SJSA1 (cell line): ENCODE measurements at regions not wholly inside any gene's neighbourhood (a gene's known extent, or its start where the extent isn't known, plus 50 kb on each side); places are given as distances from the start of the nearest gene placed in this dataset.

Experiments
- DNase-seq, 2 experiments: peaks; one replicate each; pipeline ENCODE4 v3.0.0-alpha.2; 2015 to 2020; ENCODE audit warnings: low spot score in 2 of 2, low read depth in 1 of 2
- H3K27ac ChIP-seq: fragments of 250-450 bp; sonication (Bioruptor Pico); 2 replicates; pipeline ENCODE4 v1.5.1; 2020; ENCODE audit warnings: mild to moderate bottlenecking, moderate library complexity
- H3K27me3 ChIP-seq: fragments of 250-450 bp; sonication (Bioruptor Pico); replicated peaks from 2 replicates; pipeline ENCODE4 v1.5.1; 2020; ENCODE audit warnings: mild to moderate bottlenecking, moderate library complexity
- H3K36me3 ChIP-seq: fragments of 250-450 bp; sonication (Bioruptor Pico); 2 replicates; pipeline ENCODE4 v1.5.1; 2020; ENCODE audit warnings: mild to moderate bottlenecking
- H3K4me1 ChIP-seq: fragments of 250-450 bp; sonication (Bioruptor Pico); replicated peaks from 2 replicates; pipeline ENCODE4 v1.6.1; 2021; ENCODE audit warnings: mild to moderate bottlenecking
- H3K4me3 ChIP-seq: fragments of 250-450 bp; sonication (Bioruptor Pico); 2 replicates; pipeline ENCODE4 v1.5.1; 2020; ENCODE audit warnings: mild to moderate bottlenecking
- H3K9me3 ChIP-seq: fragments of 250-450 bp; sonication (Bioruptor Pico); replicated peaks from 2 replicates; pipeline ENCODE4 v1.5.1; 2020; ENCODE audit warnings: mild to moderate bottlenecking

DNA sequence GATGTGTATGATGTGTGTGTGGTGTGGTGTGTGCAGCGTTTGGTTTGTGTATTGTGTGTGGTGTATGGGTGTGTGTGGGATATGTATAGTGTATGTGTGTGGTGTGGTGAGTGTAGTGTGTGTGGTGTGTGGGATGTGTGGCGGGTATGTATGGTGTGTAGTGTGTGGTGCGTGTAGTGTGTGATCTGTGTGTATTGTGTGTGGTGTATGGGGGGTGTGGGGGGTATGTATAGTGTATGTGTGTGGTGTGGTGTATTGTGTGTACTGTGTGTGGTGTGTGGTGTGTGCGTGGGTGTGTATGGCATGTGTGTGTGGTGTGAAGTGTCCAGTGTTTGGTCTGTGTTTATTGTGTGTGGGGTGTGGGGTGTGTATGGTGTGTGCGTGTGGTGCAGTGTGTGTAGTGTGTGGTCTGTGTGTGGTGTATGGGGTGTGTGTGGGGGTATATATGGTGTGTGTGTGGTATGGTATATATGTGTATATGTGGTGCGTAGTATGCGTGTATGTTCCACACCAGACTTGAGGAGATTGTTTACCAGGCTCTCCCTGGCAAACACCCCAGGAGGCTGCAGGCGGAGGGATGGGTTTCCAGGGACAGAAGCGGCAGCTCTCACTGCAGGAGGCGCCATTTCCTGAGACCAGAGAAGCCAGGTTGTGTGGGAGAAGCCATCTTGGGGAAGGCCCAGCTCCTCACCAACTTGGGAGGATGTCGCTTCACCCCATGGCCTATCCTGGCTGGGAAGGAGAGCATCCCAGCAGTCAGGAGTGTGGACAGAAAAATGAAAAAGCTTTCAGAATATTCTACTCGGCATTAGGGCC is 138.1 kb downstream of the NXNL2 start:
- Histone ChIP-seq H3K27ac (no peak overlapping the region), H3K4me1 (no peaks in the 10 kb centered on the region), H3K4me3 (no peak overlapping the region), H3K9me3 (no peaks in the 10 kb centered on the region; the same call in 1 of the 2 replicates), H3K36me3 (no peaks in the 10 kb centered on the region), H3K27me3 (no peaks in the 10 kb centered on the region)
- no peak for DNase-seq

- no peak for DNase-seq
- Histone ChIP-seq H3K36me3 (no peaks in the 10 kb centered on the region), H3K27ac (no peak overlapping the region), H3K27me3 (no peaks in the 10 kb centered on the region), H3K4me1 (no peaks in the 10 kb centered on the region), H3K4me3 (no peak overlapping the region), H3K9me3 (no peaks in the 10 kb centered on the region; the same call in 1 of the 2 replicates)
Observed at GRCh38 chr9:88673886-88674285, 138.9 kb downstream of the NXNL2 start.

GRCh38 chr9:88676644-88677043 is 141.7 kb downstream of the NXNL2 start:
- Histone ChIP-seq H3K4me1 (no peaks in the 10 kb centered on the region), H3K36me3 (no peaks in the 10 kb centered on the region), H3K27ac (no peak overlapping the region), H3K27me3 (no peaks in the 10 kb centered on the region), H3K9me3 (no peaks in the 10 kb centered on the region; the same call in 1 of the 2 replicates), H3K4me3 (no peak overlapping the region)
- DNase-seq, result no peak

DNA sequence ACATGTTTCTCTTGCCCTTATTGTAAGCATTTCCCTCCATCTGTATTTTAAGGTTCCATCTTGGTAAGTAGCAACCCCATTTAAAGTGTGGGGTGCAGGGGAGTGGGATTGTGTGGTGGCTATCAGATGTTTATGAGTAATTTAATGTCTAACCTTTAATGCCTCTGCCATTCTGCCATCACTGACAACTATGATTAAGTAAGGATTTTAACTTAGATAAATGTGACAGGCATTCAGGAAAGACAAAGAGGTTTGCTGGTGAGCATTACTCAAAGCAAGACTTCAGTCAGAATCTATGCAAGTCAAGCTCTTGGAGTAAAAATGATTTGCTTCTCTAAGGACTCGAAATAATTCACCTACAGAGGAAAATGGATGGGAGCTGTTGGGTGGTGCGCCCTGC is 143.0 kb downstream of the NXNL2 start:
- no peak overlapping the region for H3K27ac ChIP-seq
- H3K4me1 ChIP-seq, result no peaks in the 10 kb centered on the region
- no peak overlapping the region for H3K4me3 ChIP-seq
- no peak for DNase-seq
- H3K27me3 ChIP-seq, result no peaks in the 10 kb centered on the region
- H3K36me3 ChIP-seq, result no peaks in the 10 kb centered on the region
- no peaks in the 10 kb centered on the region for H3K9me3 ChIP-seq

DNA sequence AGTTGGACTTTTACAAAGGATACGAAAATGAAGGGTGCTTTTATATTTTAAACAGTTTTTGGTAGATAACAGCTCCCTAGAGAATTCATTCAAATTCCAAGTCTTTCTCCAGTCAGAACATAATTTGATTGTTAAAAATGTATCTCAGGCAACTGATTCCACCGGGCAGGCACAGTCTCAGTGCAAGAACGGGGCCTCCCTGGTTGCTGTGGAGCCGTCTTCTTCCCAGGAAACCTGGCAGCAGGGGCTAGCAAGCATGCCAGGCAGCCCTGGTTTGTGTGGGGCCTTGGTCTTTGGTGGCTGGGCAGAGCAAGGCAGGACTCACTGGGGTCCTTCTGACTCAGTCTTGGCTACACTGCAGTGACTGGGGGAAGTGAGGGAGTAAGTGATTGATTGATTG is 143.5 kb downstream of the NXNL2 start:
- no peak overlapping the region for H3K27ac ChIP-seq
- H3K36me3 ChIP-seq, result no peaks in the 10 kb centered on the region
- no peaks in the 10 kb centered on the region for H3K4me1 ChIP-seq
- no peak overlapping the region for H3K4me3 ChIP-seq
- no peak for DNase-seq
- H3K9me3 ChIP-seq, result no peaks in the 10 kb centered on the region
- H3K27me3 ChIP-seq, result no peaks in the 10 kb centered on the region

DNA sequence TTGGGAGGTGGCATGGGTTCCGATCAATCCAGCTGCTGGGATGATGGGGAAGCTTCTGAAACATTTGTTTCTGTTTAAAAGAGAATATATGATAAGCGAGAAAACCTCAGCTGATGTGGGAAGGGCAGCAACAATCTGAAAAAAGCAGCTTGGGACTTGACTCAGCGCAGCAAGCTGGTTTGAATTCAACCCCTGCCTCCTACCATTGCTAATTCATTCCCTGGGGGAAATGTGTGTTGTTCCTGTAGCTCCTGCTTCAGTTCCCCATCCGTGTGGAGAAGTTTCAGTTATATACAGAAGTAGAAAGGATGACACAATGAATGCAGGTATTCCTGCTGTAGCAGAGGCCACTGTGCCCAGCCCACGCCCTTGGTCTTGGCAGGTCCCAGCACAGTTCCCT is 145.1 kb downstream of the NXNL2 start:
- Histone ChIP-seq H3K27ac (no peak overlapping the region), H3K4me3 (no peak overlapping the region), H3K4me1 (no peaks in the 10 kb centered on the region), H3K9me3 (no peaks in the 10 kb centered on the region), H3K27me3 (no peaks in the 10 kb centered on the region), H3K36me3 (no peaks in the 10 kb centered on the region)
- no peak for DNase-seq

GRCh38 chr9:88680505-88681160 is 145.7 kb downstream of the NXNL2 start:
- Histone ChIP-seq H3K4me3 (no peak overlapping the region), H3K9me3 (no peaks in the 10 kb centered on the region), H3K36me3 (no peaks in the 10 kb centered on the region), H3K4me1 (no peaks in the 10 kb centered on the region), H3K27ac (no peak overlapping the region), H3K27me3 (no peaks in the 10 kb centered on the region)
- DNase-seq, result no peak

DNA sequence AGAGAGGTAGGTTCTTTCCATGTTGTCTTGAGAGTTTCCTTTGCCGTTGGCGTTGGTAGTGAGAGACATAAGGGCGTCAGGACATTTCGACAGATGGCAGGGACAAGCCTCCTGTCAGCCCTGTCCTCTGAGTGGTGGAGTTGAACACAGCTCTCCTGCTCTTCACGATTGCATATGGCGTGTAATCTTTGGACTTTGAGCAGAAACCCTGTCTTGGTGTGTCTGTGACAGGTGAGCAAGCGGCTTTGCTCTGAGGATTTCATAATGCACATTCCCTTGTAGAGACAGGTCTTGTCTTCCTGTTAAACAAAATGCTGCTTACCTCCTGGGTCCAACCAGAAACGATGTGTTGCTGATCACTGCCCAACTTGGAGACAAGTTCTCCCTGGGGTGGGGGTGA is 146.5 kb downstream of the NXNL2 start:
- no peaks in the 10 kb centered on the region for H3K27me3 ChIP-seq
- no peaks in the 10 kb centered on the region for H3K36me3 ChIP-seq
- DNase-seq, result no peak
- no peaks in the 10 kb centered on the region for H3K9me3 ChIP-seq
- no peak overlapping the region for H3K27ac ChIP-seq
- no peak overlapping the region for H3K4me3 ChIP-seq
- no peaks in the 10 kb centered on the region for H3K4me1 ChIP-seq

- no peak for DNase-seq
- no peaks in the 10 kb centered on the region for H3K9me3 ChIP-seq
- no peak overlapping the region for H3K27ac ChIP-seq
- H3K4me3 ChIP-seq, result no peak overlapping the region
- H3K36me3 ChIP-seq, result no peaks in the 10 kb centered on the region
- H3K4me1 ChIP-seq, result no peaks in the 10 kb centered on the region
- H3K27me3 ChIP-seq, result no peaks in the 10 kb centered on the region
Observed at GRCh38 chr9:88682431-88682831, 147.5 kb downstream of the NXNL2 start.

DNA sequence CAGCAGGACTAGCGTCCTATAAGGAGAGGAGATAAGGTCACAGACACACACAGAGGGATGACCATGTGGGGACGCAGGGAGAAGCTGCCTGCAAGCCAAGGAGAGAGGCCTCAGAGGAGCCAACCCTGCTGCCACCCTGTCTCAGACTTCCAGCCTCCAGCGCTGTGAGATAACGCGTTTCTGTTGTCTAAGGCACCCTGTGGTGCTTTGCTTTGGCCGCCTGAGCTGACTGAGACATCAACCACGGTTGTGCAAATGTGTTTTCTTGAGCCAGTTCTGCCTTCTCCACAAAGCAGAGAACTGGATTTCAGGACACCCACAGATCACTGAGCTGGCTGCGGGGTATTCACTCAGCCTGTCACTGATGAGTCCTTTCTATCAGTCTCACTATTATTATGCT is 149.1 kb downstream of the NXNL2 start:
- H3K27ac ChIP-seq, result no peak overlapping the region
- H3K36me3 ChIP-seq, result no peaks in the 10 kb centered on the region
- DNase-seq, result no peak
- no peaks in the 10 kb centered on the region for H3K4me1 ChIP-seq
- H3K27me3 ChIP-seq, result no peaks in the 10 kb centered on the region
- no peak overlapping the region for H3K4me3 ChIP-seq
- H3K9me3 ChIP-seq, result no peaks in the 10 kb centered on the region

GRCh38 chr9:88684845-88685244 is 149.9 kb downstream of the NXNL2 start:
- Histone ChIP-seq H3K9me3 (no peaks in the 10 kb centered on the region), H3K36me3 (no peaks in the 10 kb centered on the region), H3K27ac (no peak overlapping the region), H3K27me3 (no peaks in the 10 kb centered on the region), H3K4me3 (no peak overlapping the region), H3K4me1 (no peaks in the 10 kb centered on the region)
- no peak for DNase-seq

- Histone ChIP-seq H3K36me3 (no peaks in the 10 kb centered on the region), H3K27ac (no peak overlapping the region), H3K27me3 (no peaks in the 10 kb centered on the region), H3K9me3 (no peaks in the 10 kb centered on the region), H3K4me3 (no peak overlapping the region), H3K4me1 (no peaks in the 10 kb centered on the region)
- no peak for DNase-seq
Observed at GRCh38 chr9:88685966-88686365, 151.0 kb downstream of the NXNL2 start.

DNA sequence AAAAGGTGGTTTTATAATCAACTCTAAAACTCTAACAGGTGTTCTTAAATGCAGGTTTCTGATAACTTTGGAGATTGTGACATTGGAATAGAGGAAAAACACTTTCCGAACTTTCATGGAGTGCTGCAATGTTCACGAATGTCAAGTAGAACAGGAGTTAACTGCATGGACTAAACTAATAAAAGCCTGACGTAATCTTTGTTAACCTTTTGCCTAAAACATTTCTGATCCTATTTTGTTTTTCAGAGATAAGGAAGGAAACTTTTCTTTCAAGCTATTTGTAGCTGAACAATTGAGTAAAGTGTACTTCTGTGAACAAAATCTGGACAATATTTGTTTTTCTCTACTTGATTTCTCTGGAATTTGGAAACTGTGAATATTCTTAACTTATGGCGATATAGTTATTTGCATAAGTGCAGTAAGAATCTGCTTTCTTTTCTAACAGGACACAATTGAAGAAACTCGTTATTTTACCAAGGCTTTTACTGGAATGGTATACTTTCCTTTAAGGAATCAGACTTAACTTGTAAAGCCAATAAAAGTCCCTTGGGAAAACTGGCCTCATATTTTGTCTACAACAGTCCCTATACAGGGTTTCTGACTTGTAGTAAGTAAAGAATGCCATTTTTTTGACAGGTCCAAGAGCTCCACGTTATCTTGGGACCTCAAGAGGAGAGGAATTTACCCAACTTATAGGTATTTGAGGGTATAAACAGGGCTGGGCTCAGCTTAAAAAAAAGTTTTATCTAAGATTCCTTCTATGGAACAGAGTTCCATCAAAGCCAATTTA is 154.7 kb downstream of the NXNL2 start:
- Histone ChIP-seq H3K27ac (no peak overlapping the region), H3K9me3 (no peaks in the 10 kb centered on the region), H3K4me3 (no peak overlapping the region), H3K27me3 (no peaks in the 10 kb centered on the region), H3K36me3 (no peaks in the 10 kb centered on the region), H3K4me1 (no peaks in the 10 kb centered on the region)
- no peak for DNase-seq

GRCh38 chr9:88690628-88691027 is 155.7 kb downstream of the NXNL2 start:
- Histone ChIP-seq H3K4me1 (no peaks in the 10 kb centered on the region), H3K27me3 (no peaks in the 10 kb centered on the region)

More at GRCh38 chr9:88690628-88691027, 155.7 kb downstream of the NXNL2 start:
- no peak for DNase-seq
- Histone ChIP-seq H3K36me3 (no peaks in the 10 kb centered on the region), H3K4me3 (no peak overlapping the region), H3K27ac (no peak overlapping the region), H3K9me3 (no peaks in the 10 kb centered on the region)
